HG02610 (cell line): ENCODE measurements at regions not wholly inside any gene's neighbourhood (a gene's known extent, or its start where the extent isn't known, plus 50 kb on each side); places are given as distances from the start of the nearest gene placed in this dataset.
A peak's percentile ranks its signal among the peaks of the same experiment; 100 is the strongest.

Experiments
- ATAC-seq: cut with Tn5 transposase; IDR thresholded peaks from one replicate; pipeline ENCODE4 v1.9.1; 2021; ENCODE audit warnings: mild to moderate bottlenecking, moderate library complexity; ENCODE audit not compliant: unreplicated experiment

GRCh38 chr9:119047513-119048307 is 321.5 kb downstream of the BRINP1 start:
- no peak for ATAC-seq

GRCh38 chr9:119050281-119050680 is 319.0 kb downstream of the BRINP1 start:
- no peak for ATAC-seq

GRCh38 chr9:119052339-119053030 is 316.8 kb downstream of the BRINP1 start:
- ATAC-seq, result no peak

- no peak for ATAC-seq
Observed at GRCh38 chr9:119053070-119053469, 316.2 kb downstream of the BRINP1 start.

- ATAC-seq, result no peak
Observed at GRCh38 chr9:119060629-119061385, 308.4 kb downstream of the BRINP1 start.

- no peak for ATAC-seq
Observed at GRCh38 chr9:119071636-119072035, 297.6 kb downstream of the BRINP1 start.

GRCh38 chr9:119074017-119074416 is 295.2 kb downstream of the BRINP1 start:
- peak; percentile 44 for ATAC-seq

- no peak for ATAC-seq
Observed at GRCh38 chr9:119078015-119078414, 291.2 kb downstream of the BRINP1 start.

GRCh38 chr9:119083673-119084072 is 285.6 kb downstream of the BRINP1 start:
- ATAC-seq, result no peak

GRCh38 chr9:119086590-119086989 is 282.6 kb downstream of the BRINP1 start:
- ATAC-seq, result no peak

GRCh38 chr9:119088002-119088547 is 281.2 kb downstream of the BRINP1 start:
- ATAC-seq, result no peak

- no peak for ATAC-seq
Observed at GRCh38 chr9:119091074-119091473, 278.2 kb downstream of the BRINP1 start.

- no peak for ATAC-seq
Observed at GRCh38 chr9:119092125-119092524, 277.1 kb downstream of the BRINP1 start.

GRCh38 chr9:119094086-119094485 is 275.1 kb downstream of the BRINP1 start:
- ATAC-seq, result no peak

GRCh38 chr9:119095072-119095471 is 274.2 kb downstream of the BRINP1 start:
- no peak for ATAC-seq

- ATAC-seq, result no peak
Observed at GRCh38 chr9:119101048-119101447, 268.2 kb downstream of the BRINP1 start.

- no peak for ATAC-seq
Observed at GRCh38 chr9:119114681-119115080, 254.6 kb downstream of the BRINP1 start.
